Ishikawa (cell line): ENCODE measurements at regions not wholly inside any gene's neighbourhood (a gene's known extent, or its start where the extent isn't known, plus 50 kb on each side); places are given as distances from the start of the nearest gene placed in this dataset.

Source experiments
- CEBPB ChIP-seq: IDR thresholded peaks from 2 replicates; pipeline ENCODE4 v1.6.1; 2012
- CREB1 ChIP-seq: IDR thresholded peaks from 2 replicates; pipeline ENCODE4 v1.6.1; 2012; ENCODE audit warnings: low read depth
- EGR1 ChIP-seq: IDR thresholded peaks from 2 replicates; pipeline ENCODE4 v1.6.1; 2012
- EP300 ChIP-seq: IDR thresholded peaks from 2 replicates; pipeline ENCODE4 v1.6.1; 2012; ENCODE audit warnings: borderline replicate concordance
- FOXM1 ChIP-seq: IDR thresholded peaks from 2 replicates; pipeline ENCODE4 v1.6.1; 2012; ENCODE audit warnings: low read depth, borderline replicate concordance
- MAX ChIP-seq: IDR thresholded peaks from 2 replicates; pipeline ENCODE4 v1.6.1; 2012
- NFIC ChIP-seq: IDR thresholded peaks from 2 replicates; pipeline ENCODE4 v1.6.1; 2012
- RAD21 ChIP-seq: IDR thresholded peaks from 2 replicates; pipeline ENCODE4 v1.6.1; 2012; ENCODE audit warnings: low read depth
- REST ChIP-seq: IDR thresholded peaks from 2 replicates; pipeline ENCODE4 v1.6.1; 2012; ENCODE audit warnings: low read depth, mild to moderate bottlenecking
- TAF1 ChIP-seq: IDR thresholded peaks from 2 replicates; pipeline ENCODE4 v1.6.1; 2012; ENCODE audit warnings: low read depth, mild to moderate bottlenecking
- TCF12 ChIP-seq: IDR thresholded peaks from 2 replicates; pipeline ENCODE4 v1.6.1; 2012; ENCODE audit warnings: low read depth
- TEAD4 ChIP-seq: IDR thresholded peaks from 2 replicates; pipeline ENCODE4 v1.6.1; 2012
- USF1 ChIP-seq: IDR thresholded peaks from 2 replicates; pipeline ENCODE4 v1.6.1; 2012
- YY1 ChIP-seq: IDR thresholded peaks from 2 replicates; pipeline ENCODE4 v1.6.1; 2012; ENCODE audit warnings: low read depth
- ZBTB7A ChIP-seq: IDR thresholded peaks from 2 replicates; pipeline ENCODE4 v1.6.1; 2012; ENCODE audit warnings: low read depth

GRCh38 chr12:94092516-94093241, 55.7 kb upstream of the PLXNC1 start:
- TF ChIP-seq FOXM1: no peak
- no peak for TF ChIP-seq RAD21
- TF ChIP-seq NFIC: no peak
- no peak for TF ChIP-seq EGR1
- no peak for TF ChIP-seq EP300
- no peak for TF ChIP-seq TEAD4
- TF ChIP-seq TAF1: no peak
- TF ChIP-seq USF1: no peak
- TF ChIP-seq CREB1: no peak
- no peak for TF ChIP-seq YY1
- no peak for TF ChIP-seq CEBPB
- no peak for TF ChIP-seq TCF12
- no peak for TF ChIP-seq REST
- no peak for TF ChIP-seq ZBTB7A
- TF ChIP-seq MAX: no peak

- TF ChIP-seq CREB1 (no peak), USF1 (no peak), EGR1 (no peak)
Measured at GRCh38 chr12:94094700-94095099, 53.7 kb upstream of the PLXNC1 start.

- no peak for TF ChIP-seq FOXM1
- no peak for TF ChIP-seq TCF12
- TF ChIP-seq RAD21: no peak
- no peak for TF ChIP-seq YY1
- TF ChIP-seq TAF1: no peak
- TF ChIP-seq USF1: no peak
- TF ChIP-seq EGR1: no peak
- TF ChIP-seq CEBPB: no peak
- TF ChIP-seq ZBTB7A: no peak
- no peak for TF ChIP-seq REST
- TF ChIP-seq CREB1: no peak
- TF ChIP-seq EP300: no peak
- no peak for TF ChIP-seq MAX
- no peak for TF ChIP-seq TEAD4
- TF ChIP-seq NFIC: no peak
Measured at GRCh38 chr12:94095618-94096017, 52.8 kb upstream of the PLXNC1 start.

GRCh38 chr12:94098466-94098865, 49.9 kb upstream of the PLXNC1 start:
- TF ChIP-seq RAD21 (no peak), YY1 (no peak), TAF1 (no peak), TEAD4 (no peak), NFIC (no peak), ZBTB7A (no peak), USF1 (no peak), CEBPB (no peak)
